IPS-18a (cell line): ENCODE measurements at regions not wholly inside any gene's neighbourhood (a gene's known extent, or its start where the extent isn't known, plus 50 kb on each side); places are given as distances from the start of the nearest gene placed in this dataset.

ENCODE experiments used
- H3K27ac ChIP-seq: one replicate; pipeline ENCODE4 v1.5.1; 2013; ENCODE audit warnings: low read length
- H3K27me3 ChIP-seq: one replicate; pipeline ENCODE4 v1.6.1; 2013; ENCODE audit warnings: mild to moderate bottlenecking, low read length; ENCODE audit not compliant: control insufficient read depth, insufficient read depth
- H3K36me3 ChIP-seq: one replicate; pipeline ENCODE4 v1.6.1; 2013; ENCODE audit warnings: low read depth, low read length; ENCODE audit not compliant: control insufficient read depth
- H3K4me1 ChIP-seq: one replicate; pipeline ENCODE4 v1.6.1; 2013; ENCODE audit warnings: low read depth, low read length; ENCODE audit not compliant: control insufficient read depth
- H3K4me3 ChIP-seq: one replicate; pipeline ENCODE4 v1.5.1; 2013; ENCODE audit warnings: low read length
- H3K9ac ChIP-seq: one replicate; pipeline ENCODE4 v1.6.1; 2013; ENCODE audit warnings: mild to moderate bottlenecking, low read length, moderate library complexity
- H3K9me3 ChIP-seq: one replicate; pipeline ENCODE4 v1.6.1; 2013; ENCODE audit warnings: low read depth, low read length; ENCODE audit not compliant: control insufficient read depth

DNA sequence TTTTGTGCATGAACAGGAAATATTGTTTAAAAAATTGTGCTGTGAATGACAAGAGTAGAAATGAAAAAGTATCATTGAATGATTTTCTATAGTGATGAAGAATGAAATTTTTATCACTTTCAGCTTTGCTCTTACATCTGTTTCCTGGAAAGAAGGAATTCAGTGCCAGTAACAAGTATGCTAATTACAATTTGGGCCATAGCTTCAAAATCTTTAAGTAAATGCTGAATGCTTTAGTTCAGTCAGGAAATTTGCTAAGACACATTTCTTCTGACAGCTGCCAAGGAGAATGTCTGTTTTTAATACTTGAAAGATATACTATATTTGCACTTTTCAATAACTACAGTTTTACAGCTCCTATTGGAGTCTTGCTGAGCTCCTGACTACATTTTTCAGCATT, 203.7 kb upstream of the RSPO3 start:
- Histone ChIP-seq H3K4me3 (no peak overlapping the region), H3K27me3 (no peaks in the 10 kb centered on the region), H3K36me3 (no peaks in the 10 kb centered on the region), H3K9ac (no peak overlapping the region), H3K4me1 (no peaks in the 10 kb centered on the region), H3K9me3 (no peaks in the 10 kb centered on the region), H3K27ac (no peak overlapping the region)

GRCh38 chr6:126919947-126920346, 198.5 kb upstream of the RSPO3 start:
- no peak overlapping the region for H3K9ac ChIP-seq
- H3K4me3 ChIP-seq = no peak overlapping the region
- no peaks in the 10 kb centered on the region for H3K36me3 ChIP-seq
- H3K9me3 ChIP-seq = no peaks in the 10 kb centered on the region
- H3K27ac ChIP-seq = no peak overlapping the region
- no peaks in the 10 kb centered on the region for H3K4me1 ChIP-seq
- H3K27me3 ChIP-seq = no peaks in the 10 kb centered on the region

- H3K27ac ChIP-seq = no peak overlapping the region
- H3K4me3 ChIP-seq = no peak overlapping the region
- H3K36me3 ChIP-seq = no peaks in the 10 kb centered on the region
- no peaks in the 10 kb centered on the region for H3K4me1 ChIP-seq
- H3K9ac ChIP-seq = no peak overlapping the region
- no peaks in the 10 kb centered on the region for H3K9me3 ChIP-seq
- no peaks in the 10 kb centered on the region for H3K27me3 ChIP-seq
These were observed 194.7 kb upstream of the RSPO3 start for GRCh38 chr6:126923807-126924206.

- Histone ChIP-seq H3K27me3 (no peaks in the 10 kb centered on the region), H3K9me3 (no peaks in the 10 kb centered on the region), H3K4me3 (no peak overlapping the region), H3K36me3 (no peaks in the 10 kb centered on the region), H3K9ac (no peak overlapping the region), H3K4me1 (no peaks in the 10 kb centered on the region), H3K27ac (no peak overlapping the region)
These were observed 191.5 kb upstream of the RSPO3 start for GRCh38 chr6:126926926-126927325.

- H3K9me3 ChIP-seq = no peaks in the 10 kb centered on the region
- no peaks in the 10 kb centered on the region for H3K27me3 ChIP-seq
- H3K9ac ChIP-seq = no peak overlapping the region
- no peak overlapping the region for H3K4me3 ChIP-seq
- no peaks in the 10 kb centered on the region for H3K36me3 ChIP-seq
- H3K27ac ChIP-seq = no peak overlapping the region
- H3K4me1 ChIP-seq = no peaks in the 10 kb centered on the region
These were observed 190.6 kb upstream of the RSPO3 start for GRCh38 chr6:126927841-126928240.

DNA sequence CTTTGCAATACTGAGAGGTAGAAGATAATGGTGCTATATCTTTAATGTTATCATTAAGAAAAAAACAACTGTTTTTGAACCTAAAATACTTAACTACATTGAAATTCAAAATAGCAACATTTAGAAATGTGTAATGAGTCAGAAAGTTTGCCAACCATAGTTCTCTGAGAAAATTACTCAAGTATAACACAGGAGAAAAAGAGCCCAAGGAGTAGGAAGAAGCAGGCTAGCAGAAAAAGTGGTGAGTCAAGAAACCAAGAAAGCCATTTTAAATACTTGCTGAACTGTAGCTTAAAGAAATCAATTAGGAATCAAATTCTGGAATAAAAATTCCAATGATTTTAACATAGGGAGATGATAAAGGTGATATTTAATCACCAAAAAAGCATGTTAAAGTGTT, 181.0 kb upstream of the RSPO3 start:
- Histone ChIP-seq H3K4me3 (no peak overlapping the region), H3K4me1 (no peaks in the 10 kb centered on the region), H3K9ac (no peak overlapping the region), H3K27ac (no peak overlapping the region), H3K27me3 (no peaks in the 10 kb centered on the region), H3K36me3 (no peaks in the 10 kb centered on the region), H3K9me3 (no peaks in the 10 kb centered on the region)

GRCh38 chr6:126939784-126940183, 178.7 kb upstream of the RSPO3 start:
- no peaks in the 10 kb centered on the region for H3K9me3 ChIP-seq
- no peaks in the 10 kb centered on the region for H3K4me1 ChIP-seq
- H3K9ac ChIP-seq = no peak overlapping the region
- no peaks in the 10 kb centered on the region for H3K27me3 ChIP-seq
- no peaks in the 10 kb centered on the region for H3K36me3 ChIP-seq
- no peak overlapping the region for H3K4me3 ChIP-seq
- H3K27ac ChIP-seq = no peak overlapping the region

- no peak overlapping the region for H3K27ac ChIP-seq
- H3K4me3 ChIP-seq = no peak overlapping the region
- no peaks in the 10 kb centered on the region for H3K4me1 ChIP-seq
- H3K9ac ChIP-seq = no peak overlapping the region
- no peaks in the 10 kb centered on the region for H3K9me3 ChIP-seq
- H3K36me3 ChIP-seq = no peaks in the 10 kb centered on the region
- no peaks in the 10 kb centered on the region for H3K27me3 ChIP-seq
These were observed 176.7 kb upstream of the RSPO3 start for GRCh38 chr6:126941751-126942150.

- Histone ChIP-seq H3K27ac (no peak overlapping the region), H3K4me3 (no peak overlapping the region), H3K27me3 (no peaks in the 10 kb centered on the region), H3K36me3 (no peaks in the 10 kb centered on the region), H3K4me1 (no peaks in the 10 kb centered on the region), H3K9me3 (no peaks in the 10 kb centered on the region), H3K9ac (no peak overlapping the region)
These were observed 174.0 kb upstream of the RSPO3 start for GRCh38 chr6:126944512-126944911.

DNA sequence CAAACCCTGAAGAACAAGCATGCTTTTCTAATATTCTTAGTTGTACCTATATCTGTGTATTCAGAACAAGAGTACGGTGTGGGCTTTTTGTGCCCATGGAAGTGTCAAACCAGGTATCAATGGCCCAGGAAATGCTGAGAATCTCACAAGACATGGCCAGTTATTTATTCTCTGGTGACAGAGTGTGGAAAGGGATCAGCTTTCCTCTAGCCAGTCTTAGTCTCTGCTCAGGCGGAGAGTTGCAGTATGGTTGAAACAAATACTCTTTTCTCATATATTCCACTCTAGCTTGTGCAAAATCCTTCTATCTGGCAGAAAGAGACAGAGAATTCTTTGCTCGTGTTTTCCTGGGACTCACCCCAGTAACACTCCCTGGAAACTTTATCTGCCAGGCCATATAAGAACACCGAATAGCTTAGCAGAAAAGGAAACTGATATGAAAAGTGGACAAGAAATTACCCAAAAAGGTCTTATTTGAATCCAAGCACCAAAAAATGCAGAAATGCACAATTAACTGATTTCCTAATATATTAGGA, 173.3 kb upstream of the RSPO3 start:
- H3K36me3 ChIP-seq = no peaks in the 10 kb centered on the region
- no peak overlapping the region for H3K9ac ChIP-seq
- H3K4me3 ChIP-seq = no peak overlapping the region
- no peak overlapping the region for H3K27ac ChIP-seq
- no peaks in the 10 kb centered on the region for H3K27me3 ChIP-seq
- no peaks in the 10 kb centered on the region for H3K4me1 ChIP-seq
- no peaks in the 10 kb centered on the region for H3K9me3 ChIP-seq

DNA sequence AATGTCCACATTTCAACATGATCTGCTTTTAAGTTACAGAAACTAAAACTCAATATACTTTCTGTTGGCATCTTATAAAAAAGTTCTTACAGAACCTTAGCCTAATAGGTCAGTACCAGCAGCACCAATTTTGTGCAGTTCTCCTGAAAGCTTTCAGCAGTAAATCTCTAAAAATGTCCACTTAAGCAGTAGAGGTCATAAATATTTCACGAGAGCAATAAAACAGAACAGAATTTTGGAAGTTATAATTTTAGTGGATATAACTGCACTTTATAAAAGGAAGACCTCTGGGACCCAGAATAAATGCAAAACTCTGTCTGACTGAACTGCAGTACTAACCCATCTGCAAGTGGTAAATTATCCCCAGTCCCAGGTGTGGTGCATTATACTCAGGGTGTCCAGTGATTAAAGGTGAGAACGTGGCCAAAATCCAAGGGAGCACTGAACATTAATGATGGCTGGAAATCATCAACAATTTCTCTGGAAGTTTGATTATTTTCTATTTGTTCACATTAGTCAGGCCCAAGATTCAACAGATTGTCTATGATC, 172.6 kb upstream of the RSPO3 start:
- H3K27me3 ChIP-seq = no peaks in the 10 kb centered on the region
- H3K4me3 ChIP-seq = no peak overlapping the region
- no peaks in the 10 kb centered on the region for H3K4me1 ChIP-seq
- H3K9ac ChIP-seq = no peak overlapping the region
- H3K27ac ChIP-seq = no peak overlapping the region
- H3K36me3 ChIP-seq = no peaks in the 10 kb centered on the region
- no peaks in the 10 kb centered on the region for H3K9me3 ChIP-seq

GRCh38 chr6:126947070-126947469, 171.4 kb upstream of the RSPO3 start:
- Histone ChIP-seq H3K4me3 (no peak overlapping the region), H3K27me3 (no peaks in the 10 kb centered on the region)

More at GRCh38 chr6:126947070-126947469, 171.4 kb upstream of the RSPO3 start:
- no peaks in the 10 kb centered on the region for H3K4me1 ChIP-seq
- H3K9me3 ChIP-seq = no peaks in the 10 kb centered on the region
- no peak overlapping the region for H3K9ac ChIP-seq
- H3K36me3 ChIP-seq = no peaks in the 10 kb centered on the region
- H3K27ac ChIP-seq = no peak overlapping the region
